ENCODE measurements at regions not wholly inside any gene's neighbourhood (a gene's known extent, or its start where the extent isn't known, plus 50 kb on each side); places are given as distances from the start of the nearest gene placed in this dataset.
A peak's percentile ranks its signal among the peaks of the same experiment; 100 is the strongest.

DNA sequence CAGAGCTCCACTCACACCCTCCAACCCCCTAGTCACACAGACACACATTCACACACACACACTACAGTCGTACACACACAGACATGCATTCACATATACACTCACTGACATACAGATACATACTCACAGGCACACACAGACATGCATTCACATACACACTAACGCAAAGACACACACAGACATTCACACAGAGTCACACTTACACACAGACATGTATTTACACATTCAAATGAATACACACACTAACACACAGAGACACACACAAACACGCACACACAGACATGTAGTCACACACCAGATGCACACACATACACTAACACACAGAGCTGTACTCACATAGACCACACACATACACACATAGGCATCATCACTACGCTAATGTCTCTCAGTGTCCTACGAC, 58.0 kb upstream of the MYL10 start:
- no peak overlapping the region for H3K4me3 ChIP-seq
- no peak overlapping the region for H3K27ac ChIP-seq
- H3K36me3 ChIP-seq = no peaks in the 10 kb centered on the region
- no peaks in the 10 kb centered on the region for H3K27me3 ChIP-seq (replicated peaks; ENCODE audit: insufficient read depth)
- TF ChIP-seq, protein P1, sequence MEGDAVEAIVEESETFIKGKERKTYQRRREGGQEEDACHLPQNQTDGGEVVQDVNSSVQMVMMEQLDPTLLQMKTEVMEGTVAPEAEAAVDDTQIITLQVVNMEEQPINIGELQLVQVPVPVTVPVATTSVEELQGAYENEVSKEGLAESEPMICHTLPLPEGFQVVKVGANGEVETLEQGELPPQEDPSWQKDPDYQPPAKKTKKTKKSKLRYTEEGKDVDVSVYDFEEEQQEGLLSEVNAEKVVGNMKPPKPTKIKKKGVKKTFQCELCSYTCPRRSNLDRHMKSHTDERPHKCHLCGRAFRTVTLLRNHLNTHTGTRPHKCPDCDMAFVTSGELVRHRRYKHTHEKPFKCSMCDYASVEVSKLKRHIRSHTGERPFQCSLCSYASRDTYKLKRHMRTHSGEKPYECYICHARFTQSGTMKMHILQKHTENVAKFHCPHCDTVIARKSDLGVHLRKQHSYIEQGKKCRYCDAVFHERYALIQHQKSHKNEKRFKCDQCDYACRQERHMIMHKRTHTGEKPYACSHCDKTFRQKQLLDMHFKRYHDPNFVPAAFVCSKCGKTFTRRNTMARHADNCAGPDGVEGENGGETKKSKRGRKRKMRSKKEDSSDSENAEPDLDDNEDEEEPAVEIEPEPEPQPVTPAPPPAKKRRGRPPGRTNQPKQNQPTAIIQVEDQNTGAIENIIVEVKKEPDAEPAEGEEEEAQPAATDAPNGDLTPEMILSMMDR (IDR thresholded peaks at IDR 0.05) = no peak
- DNase-seq (ENCODE audit: low spot score) (no peak), ATAC-seq (ENCODE audit: insufficient number of reproducible peaks, low FRiP score, low read depth) (no peak)
- peaks cover 0 to 1% of the 10 kb centered on the region in 2 donors for H3K4me1 ChIP-seq (ENCODE audit: control insufficient read depth in 1 of 2, low read depth in 2 of 2)
- H3K9me3 ChIP-seq = no peaks in the 10 kb centered on the region

DNA sequence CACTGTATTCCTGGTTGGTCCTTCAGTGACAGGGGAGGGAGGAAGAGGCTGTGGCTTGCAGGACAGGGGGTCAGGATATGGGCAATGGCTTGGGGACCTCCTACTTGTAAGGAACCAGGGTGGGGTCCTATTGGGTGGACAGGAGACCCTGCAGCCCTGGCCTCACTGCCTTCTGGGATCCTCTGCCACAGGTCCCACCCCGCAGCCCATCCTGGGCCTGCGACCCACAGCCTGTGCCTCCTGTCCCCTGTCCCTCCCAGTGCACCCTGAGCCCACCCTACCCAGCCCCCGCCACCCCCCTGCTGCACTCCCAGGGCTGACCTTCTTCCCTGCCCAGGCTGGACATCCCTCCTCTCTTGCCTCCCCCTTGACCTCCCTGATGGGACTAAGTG, 58.7 kb upstream of the MYL10 start:
- TF ChIP-seq, protein P1 (IDR thresholded peaks at IDR 0.05) = no peak
- no peaks in the 10 kb centered on the region for H3K4me1 ChIP-seq (ENCODE audit: control insufficient read depth in 1 of 2, low read depth in 2 of 2)
- peak overlapping the region; percentile 64 for H3K4me3 ChIP-seq
- no peak overlapping the region for H3K27ac ChIP-seq
- no peak for DNase-seq (ENCODE audit: low spot score)
- H3K9me3 ChIP-seq = no peaks in the 10 kb centered on the region
- H3K27me3 ChIP-seq (replicated peaks; ENCODE audit: insufficient read depth) = no peaks in the 10 kb centered on the region
- no peaks in the 10 kb centered on the region for H3K36me3 ChIP-seq
- ATAC-seq (ENCODE audit: insufficient number of reproducible peaks, low FRiP score, low read depth) = no peak

DNA sequence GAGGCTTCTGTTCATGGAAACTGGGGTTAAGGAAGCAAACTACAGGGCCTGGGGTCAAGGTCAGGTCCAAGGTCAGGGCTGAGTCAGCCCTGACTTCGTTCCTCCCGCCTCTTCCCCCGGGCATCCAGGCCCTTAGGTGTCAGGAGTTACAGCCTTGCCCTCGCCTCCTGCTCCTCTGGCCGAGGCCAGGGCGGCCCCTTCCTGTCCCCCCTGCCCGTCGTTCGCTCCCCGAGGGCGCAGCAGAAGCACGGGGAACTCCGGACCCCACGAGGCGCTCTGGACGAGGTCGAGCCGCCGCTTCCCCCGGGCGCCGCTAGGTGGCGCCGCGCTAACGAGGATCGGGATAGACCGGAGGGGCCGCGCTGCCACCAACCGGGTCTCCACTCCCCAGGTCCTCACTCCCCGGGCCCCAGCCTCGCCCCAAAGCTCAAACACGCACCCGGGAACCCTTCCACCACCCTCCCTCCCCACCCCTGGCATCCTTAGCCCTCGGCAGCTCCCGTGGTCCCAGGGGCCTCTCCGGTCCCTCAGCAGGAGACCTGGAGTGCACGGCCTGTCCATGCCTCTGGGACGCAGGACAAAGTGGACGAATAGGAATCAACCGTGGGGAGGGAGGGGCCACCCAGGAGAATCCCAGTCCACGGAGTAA, 59.2 kb upstream of the MYL10 start:
- H3K27me3 ChIP-seq (replicated peaks; ENCODE audit: insufficient read depth) = no peaks in the 10 kb centered on the region
- DNase-seq (ENCODE audit: low spot score) = peak; percentile 28
- H3K36me3 ChIP-seq = no peaks in the 10 kb centered on the region
- no peaks in the 10 kb centered on the region for H3K9me3 ChIP-seq
- peak; percentile 19 for ATAC-seq (ENCODE audit: insufficient number of reproducible peaks, low FRiP score, low read depth)
- H3K4me3 ChIP-seq = peak overlapping the region; percentile 64
- H3K4me1 ChIP-seq (ENCODE audit: control insufficient read depth in 1 of 2, low read depth in 2 of 2) = no peaks in the 10 kb centered on the region
- TF ChIP-seq, protein P1 (IDR thresholded peaks at IDR 0.05) = peak; percentile 97
- no peak overlapping the region for H3K27ac ChIP-seq

DNA sequence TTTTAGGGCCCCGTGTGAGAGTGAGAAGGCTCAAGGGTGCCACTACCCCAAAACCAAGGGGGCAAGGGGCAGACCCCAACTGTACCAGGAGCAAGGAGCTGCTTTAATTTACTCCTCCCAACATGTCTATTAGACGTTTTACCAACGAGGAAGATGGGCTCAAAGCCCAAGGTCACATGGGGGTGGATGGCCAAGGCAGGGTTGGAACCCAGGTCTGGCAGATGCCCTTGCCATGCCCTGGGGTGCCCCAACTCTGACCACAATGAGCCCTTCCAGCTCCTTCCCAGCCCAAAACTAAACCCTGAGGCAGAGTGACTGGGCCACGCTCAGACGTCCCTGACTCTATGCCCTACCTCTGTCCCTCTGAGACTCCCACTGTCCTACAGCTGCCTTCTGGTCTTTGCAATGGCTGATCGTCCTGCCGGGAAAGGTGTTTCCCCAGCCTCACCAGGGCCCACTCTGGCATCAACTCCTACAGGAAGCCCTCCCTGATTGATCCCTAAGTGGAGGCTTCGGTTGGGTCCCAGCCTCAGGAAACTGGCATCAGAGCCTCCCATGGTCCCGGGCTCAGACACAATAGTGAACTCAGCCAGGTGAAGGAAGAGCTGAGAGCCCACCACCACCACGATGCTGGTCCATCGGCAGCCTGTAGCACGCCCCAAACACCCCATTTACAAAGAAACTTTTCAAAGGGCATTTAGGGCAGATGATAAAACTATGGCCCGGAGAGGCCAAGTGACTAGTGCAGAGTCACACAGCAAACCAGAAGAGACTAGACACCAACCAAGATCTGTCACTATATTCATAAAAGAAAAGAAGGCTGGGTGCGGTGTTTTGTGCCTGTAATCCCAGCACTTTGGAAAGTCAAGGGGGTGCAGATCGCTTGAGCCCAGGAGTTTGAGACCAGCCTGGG, 60.2 kb upstream of the MYL10 start:
- TF ChIP-seq, protein P1 (IDR thresholded peaks at IDR 0.05) = no peak
- H3K9me3 ChIP-seq = no peaks in the 10 kb centered on the region
- no peaks in the 10 kb centered on the region for H3K36me3 ChIP-seq
- no peaks in the 10 kb centered on the region for H3K4me1 ChIP-seq (ENCODE audit: control insufficient read depth in 1 of 2, low read depth in 2 of 2)
- DNase-seq (ENCODE audit: low spot score) (no peak), ATAC-seq (ENCODE audit: insufficient number of reproducible peaks, low FRiP score, low read depth) (no peak)
- H3K27ac ChIP-seq = no peak overlapping the region
- H3K4me3 ChIP-seq = no peak overlapping the region
- no peaks in the 10 kb centered on the region for H3K27me3 ChIP-seq (replicated peaks; ENCODE audit: insufficient read depth)

DNA sequence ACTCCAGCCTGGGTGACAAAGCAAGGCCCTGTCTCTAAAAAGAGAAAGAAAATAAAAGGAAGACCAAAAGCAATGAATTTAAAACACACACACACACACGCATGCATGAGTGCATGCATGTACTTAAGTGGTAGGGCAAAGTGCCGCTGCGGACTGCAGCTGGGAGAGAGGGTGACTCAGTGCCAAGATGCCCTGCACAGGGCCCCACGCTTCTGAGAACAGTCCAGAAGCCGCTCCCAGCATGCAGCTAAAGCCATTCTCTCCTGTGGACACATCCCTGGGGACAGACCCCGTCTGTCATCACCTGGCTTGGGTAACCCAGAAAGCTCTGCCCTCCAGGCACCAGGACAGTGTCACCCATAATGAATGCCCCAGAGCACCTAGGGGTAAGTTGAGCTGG, 61.0 kb upstream of the MYL10 start:
- Histone ChIP-seq H3K27ac (no peak overlapping the region), H3K9me3 (no peaks in the 10 kb centered on the region), H3K27me3 (replicated peaks; ENCODE audit: insufficient read depth) (no peaks in the 10 kb centered on the region), H3K4me3 (no peak overlapping the region), H3K4me1 (ENCODE audit: control insufficient read depth in 1 of 2, low read depth in 2 of 2) (no peaks in the 10 kb centered on the region), H3K36me3 (no peaks in the 10 kb centered on the region)
- TF ChIP-seq, protein P1 (IDR thresholded peaks at IDR 0.05) = no peak
- DNase-seq (ENCODE audit: low spot score) (no peak), ATAC-seq (ENCODE audit: insufficient number of reproducible peaks, low FRiP score, low read depth) (no peak)
